HL-60 (cell line): ENCODE measurements at regions not wholly inside any gene's neighbourhood (a gene's known extent, or its start where the extent isn't known, plus 50 kb on each side); places are given as distances from the start of the nearest gene placed in this dataset.

Experiments
- DNase-seq, 2 experiments: peaks; one replicate each; pipeline ENCODE4 v3.0.0-alpha.2; 2010 to 2020; ENCODE audit warnings: low read depth in 1 of 2, low spot score in 1 of 2
- H3K27ac ChIP-seq: fragments of 250-450 bp; sonication (Bioruptor Pico); replicated peaks from 2 replicates; pipeline ENCODE4 v1.5.1; 2020; ENCODE audit warnings: mild to moderate bottlenecking, moderate library complexity
- H3K27me3 ChIP-seq: fragments of 250-450 bp; sonication (Bioruptor Pico); 2 replicates; pipeline ENCODE4 v1.5.1; 2021; ENCODE audit warnings: mild to moderate bottlenecking, moderate library complexity; ENCODE audit not compliant: insufficient read depth, poor library complexity, severe bottlenecking
- H3K4me3 ChIP-seq: replicated peaks from 2 replicates; pipeline ENCODE4 v1.5.1; 2011; ENCODE audit warnings: mild to moderate bottlenecking, control low read depth, low read length; ENCODE audit not compliant: insufficient read depth
- GABPA ChIP-seq: IDR thresholded peaks from 2 replicates; pipeline ENCODE4 v1.6.1; 2012; ENCODE audit warnings: low read depth
- POLR2AphosphoS5 ChIP-seq: IDR thresholded peaks from 2 replicates; pipeline ENCODE4 v1.6.1; 2012; ENCODE audit warnings: low read depth
- SPI1 ChIP-seq: IDR thresholded peaks from 2 replicates; pipeline ENCODE4 v1.6.1; 2012; ENCODE audit warnings: low read depth, mild to moderate bottlenecking, borderline replicate concordance
- TF ChIP-seq, protein P1 (sequence below): IDR thresholded peaks from one replicate; pipeline ENCODE4 v1.5.1; 2011; ENCODE audit warnings: low read length, control low read depth, inconsistent platforms; ENCODE audit not compliant: insufficient read depth
- TF ChIP-seq, protein P2 (sequence below): IDR thresholded peaks from 2 replicates; pipeline ENCODE4 v1.6.1; 2012; ENCODE audit warnings: low read depth; ENCODE audit not compliant: insufficient replicate concordance

DNA sequence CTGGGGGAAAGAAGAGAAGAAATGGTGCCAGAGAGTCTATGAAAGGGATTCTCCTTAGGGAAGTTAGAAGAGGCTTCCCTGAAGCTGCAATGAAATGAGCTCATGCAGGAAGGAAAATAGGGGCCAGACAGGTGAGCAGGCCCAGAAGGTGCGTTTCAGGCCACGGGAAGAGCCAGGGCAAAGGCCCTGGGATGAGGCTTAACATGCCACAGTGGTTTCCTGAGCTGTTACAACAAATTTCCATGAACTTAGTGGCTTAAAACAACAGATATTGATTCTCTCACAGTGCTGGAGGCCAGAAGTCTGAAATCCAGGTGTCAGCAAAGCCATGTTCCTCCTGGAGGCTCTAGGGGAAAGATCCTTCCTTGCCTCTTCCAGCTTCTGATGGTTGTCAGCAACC, 167.9 kb downstream of the TFAP2C start:
- H3K4me3 ChIP-seq: no peak overlapping the region
- TF ChIP-seq, protein P1, sequence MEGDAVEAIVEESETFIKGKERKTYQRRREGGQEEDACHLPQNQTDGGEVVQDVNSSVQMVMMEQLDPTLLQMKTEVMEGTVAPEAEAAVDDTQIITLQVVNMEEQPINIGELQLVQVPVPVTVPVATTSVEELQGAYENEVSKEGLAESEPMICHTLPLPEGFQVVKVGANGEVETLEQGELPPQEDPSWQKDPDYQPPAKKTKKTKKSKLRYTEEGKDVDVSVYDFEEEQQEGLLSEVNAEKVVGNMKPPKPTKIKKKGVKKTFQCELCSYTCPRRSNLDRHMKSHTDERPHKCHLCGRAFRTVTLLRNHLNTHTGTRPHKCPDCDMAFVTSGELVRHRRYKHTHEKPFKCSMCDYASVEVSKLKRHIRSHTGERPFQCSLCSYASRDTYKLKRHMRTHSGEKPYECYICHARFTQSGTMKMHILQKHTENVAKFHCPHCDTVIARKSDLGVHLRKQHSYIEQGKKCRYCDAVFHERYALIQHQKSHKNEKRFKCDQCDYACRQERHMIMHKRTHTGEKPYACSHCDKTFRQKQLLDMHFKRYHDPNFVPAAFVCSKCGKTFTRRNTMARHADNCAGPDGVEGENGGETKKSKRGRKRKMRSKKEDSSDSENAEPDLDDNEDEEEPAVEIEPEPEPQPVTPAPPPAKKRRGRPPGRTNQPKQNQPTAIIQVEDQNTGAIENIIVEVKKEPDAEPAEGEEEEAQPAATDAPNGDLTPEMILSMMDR: no peak
- TF ChIP-seq SPI1: no peak
- no peak for TF ChIP-seq GABPA
- TF ChIP-seq POLR2AphosphoS5: no peak
- TF ChIP-seq, protein P2, sequence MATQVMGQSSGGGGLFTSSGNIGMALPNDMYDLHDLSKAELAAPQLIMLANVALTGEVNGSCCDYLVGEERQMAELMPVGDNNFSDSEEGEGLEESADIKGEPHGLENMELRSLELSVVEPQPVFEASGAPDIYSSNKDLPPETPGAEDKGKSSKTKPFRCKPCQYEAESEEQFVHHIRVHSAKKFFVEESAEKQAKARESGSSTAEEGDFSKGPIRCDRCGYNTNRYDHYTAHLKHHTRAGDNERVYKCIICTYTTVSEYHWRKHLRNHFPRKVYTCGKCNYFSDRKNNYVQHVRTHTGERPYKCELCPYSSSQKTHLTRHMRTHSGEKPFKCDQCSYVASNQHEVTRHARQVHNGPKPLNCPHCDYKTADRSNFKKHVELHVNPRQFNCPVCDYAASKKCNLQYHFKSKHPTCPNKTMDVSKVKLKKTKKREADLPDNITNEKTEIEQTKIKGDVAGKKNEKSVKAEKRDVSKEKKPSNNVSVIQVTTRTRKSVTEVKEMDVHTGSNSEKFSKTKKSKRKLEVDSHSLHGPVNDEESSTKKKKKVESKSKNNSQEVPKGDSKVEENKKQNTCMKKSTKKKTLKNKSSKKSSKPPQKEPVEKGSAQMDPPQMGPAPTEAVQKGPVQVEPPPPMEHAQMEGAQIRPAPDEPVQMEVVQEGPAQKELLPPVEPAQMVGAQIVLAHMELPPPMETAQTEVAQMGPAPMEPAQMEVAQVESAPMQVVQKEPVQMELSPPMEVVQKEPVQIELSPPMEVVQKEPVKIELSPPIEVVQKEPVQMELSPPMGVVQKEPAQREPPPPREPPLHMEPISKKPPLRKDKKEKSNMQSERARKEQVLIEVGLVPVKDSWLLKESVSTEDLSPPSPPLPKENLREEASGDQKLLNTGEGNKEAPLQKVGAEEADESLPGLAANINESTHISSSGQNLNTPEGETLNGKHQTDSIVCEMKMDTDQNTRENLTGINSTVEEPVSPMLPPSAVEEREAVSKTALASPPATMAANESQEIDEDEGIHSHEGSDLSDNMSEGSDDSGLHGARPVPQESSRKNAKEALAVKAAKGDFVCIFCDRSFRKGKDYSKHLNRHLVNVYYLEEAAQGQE: no peak
- no peak for DNase-seq
- H3K27me3 ChIP-seq: no peaks in the 10 kb centered on the region
- no peak overlapping the region for H3K27ac ChIP-seq

DNA sequence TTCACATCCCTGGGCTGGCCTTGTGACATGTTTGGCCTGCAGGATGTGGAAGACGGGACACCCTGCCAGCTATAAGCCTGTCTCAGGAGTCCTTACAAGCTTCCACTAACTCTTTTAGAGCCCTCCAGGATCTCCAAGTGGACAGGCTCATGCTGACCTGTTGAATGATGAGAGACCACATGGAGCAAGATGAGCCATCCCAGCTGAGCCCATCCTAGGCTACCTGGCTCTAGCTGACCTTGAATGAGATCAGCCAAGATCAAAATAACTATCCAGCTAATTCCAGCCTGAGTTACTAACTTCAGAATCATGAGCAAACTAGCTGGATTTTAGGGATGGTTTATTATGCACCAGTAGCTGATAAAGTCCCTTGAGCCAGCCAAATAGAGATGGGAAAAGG, 169.5 kb downstream of the TFAP2C start:
- no peaks in the 10 kb centered on the region for H3K27me3 ChIP-seq
- no peak overlapping the region for H3K4me3 ChIP-seq
- H3K27ac ChIP-seq: no peak overlapping the region
- TF ChIP-seq, protein P2: no peak
- TF ChIP-seq GABPA: no peak
- TF ChIP-seq, protein P1: no peak
- DNase-seq: no peak

DNA sequence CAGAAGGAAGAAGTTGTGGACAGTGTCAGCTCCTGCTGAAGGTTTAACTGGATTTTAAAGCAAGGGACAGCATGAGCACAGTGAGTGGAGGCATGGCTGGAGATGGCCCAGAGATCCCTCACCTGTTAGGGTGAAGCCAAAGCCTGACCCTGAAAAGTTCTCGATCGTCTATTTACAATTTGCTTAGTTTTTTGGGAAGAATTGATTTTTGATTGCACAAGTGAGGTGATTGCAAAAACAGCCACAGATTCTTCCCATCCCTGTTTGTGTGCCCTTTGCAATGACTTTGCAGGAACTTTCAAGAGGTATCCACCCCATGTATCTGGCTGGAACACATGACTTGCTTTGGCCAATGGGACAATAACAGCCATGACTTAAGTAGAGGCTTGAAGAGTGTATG, 170.1 kb downstream of the TFAP2C start:
- TF ChIP-seq, protein P1: no peak
- TF ChIP-seq SPI1: no peak
- TF ChIP-seq, protein P2: no peak
- TF ChIP-seq GABPA: no peak
- TF ChIP-seq POLR2AphosphoS5: no peak
- Histone ChIP-seq H3K27ac (no peak overlapping the region), H3K4me3 (no peak overlapping the region), H3K27me3 (no peaks in the 10 kb centered on the region)
- DNase-seq: no peak
